NCI-H510A treated with DMSO at 0.1 percent for 48 hours (cell line): ENCODE measurements at regions not wholly inside any gene's neighbourhood (a gene's known extent, or its start where the extent isn't known, plus 50 kb on each side); places are given as distances from the start of the nearest gene placed in this dataset.
"Not testable (repeated sequence)": the region's sequence is repeated elsewhere in the genome, so short reads cannot be mapped to it uniquely, and the experiment has no call there.

Source experiments
- DNase-seq: peaks from one replicate; lab custom pipeline; 2025; lab: John Stamatoyannopoulos, UW

- no peak for DNase-seq
Measured at GRCh38 chr4:62676962-62677361, 1476.8 kb downstream of the ADGRL3 start.

GRCh38 chr4:62670514-62670913 is 1470.4 kb downstream of the ADGRL3 start:
- DNase-seq = peak; percentile 63

- DNase-seq = no peak
Measured at GRCh38 chr4:62661821-62662220, 1461.7 kb downstream of the ADGRL3 start.

GRCh38 chr4:62656006-62656405 is 1455.9 kb downstream of the ADGRL3 start:
- DNase-seq = no peak

- DNase-seq = peak; percentile 42
Measured at GRCh38 chr4:62644372-62644771, 1444.2 kb downstream of the ADGRL3 start.

- DNase-seq = no peak
Measured at GRCh38 chr4:62640296-62640695, 1440.2 kb downstream of the ADGRL3 start.

- DNase-seq = no peak
Measured at GRCh38 chr4:62627671-62628070, 1427.5 kb downstream of the ADGRL3 start.

GRCh38 chr4:62627141-62627540 is 1427.0 kb downstream of the ADGRL3 start:
- DNase-seq = no peak

GRCh38 chr4:62622089-62622488 is 1422.0 kb downstream of the ADGRL3 start:
- DNase-seq = no peak

- DNase-seq = no peak
Measured at GRCh38 chr4:62619971-62620370, 1419.8 kb downstream of the ADGRL3 start.

- no peak for DNase-seq
Measured at GRCh38 chr4:62618042-62618441, 1417.9 kb downstream of the ADGRL3 start.

- no peak for DNase-seq
Measured at GRCh38 chr4:62601737-62602136, 1401.6 kb downstream of the ADGRL3 start.

GRCh38 chr4:62595265-62595664 is 1395.1 kb downstream of the ADGRL3 start:
- DNase-seq = not testable (repeated sequence)

GRCh38 chr4:62591756-62592155 is 1391.6 kb downstream of the ADGRL3 start:
- no peak for DNase-seq

GRCh38 chr4:62588671-62589070 is 1388.5 kb downstream of the ADGRL3 start:
- DNase-seq = no peak

GRCh38 chr4:62571494-62571893 is 1371.4 kb downstream of the ADGRL3 start:
- no peak for DNase-seq

- no peak for DNase-seq
Measured at GRCh38 chr4:62560858-62561257, 1360.7 kb downstream of the ADGRL3 start.

GRCh38 chr4:62550121-62550520 is 1350.0 kb downstream of the ADGRL3 start:
- DNase-seq = no peak

- no peak for DNase-seq
Measured at GRCh38 chr4:62549601-62550000, 1349.5 kb downstream of the ADGRL3 start.

- DNase-seq = no peak
Measured at GRCh38 chr4:62548765-62549164, 1348.6 kb downstream of the ADGRL3 start.

- DNase-seq = no peak
Measured at GRCh38 chr4:62548108-62548524, 1348.0 kb downstream of the ADGRL3 start.

GRCh38 chr4:62544428-62544827 is 1344.3 kb downstream of the ADGRL3 start:
- no peak for DNase-seq

- no peak for DNase-seq
Measured at GRCh38 chr4:62543002-62543401, 1342.9 kb downstream of the ADGRL3 start.

GRCh38 chr4:62533573-62533972 is 1333.4 kb downstream of the ADGRL3 start:
- DNase-seq = no peak

GRCh38 chr4:62531731-62532130 is 1331.6 kb downstream of the ADGRL3 start:
- no peak for DNase-seq
